ENCODE measurements at regions not wholly inside any gene's neighbourhood (a gene's known extent, or its start where the extent isn't known, plus 50 kb on each side); places are given as distances from the start of the nearest gene placed in this dataset.

DNA sequence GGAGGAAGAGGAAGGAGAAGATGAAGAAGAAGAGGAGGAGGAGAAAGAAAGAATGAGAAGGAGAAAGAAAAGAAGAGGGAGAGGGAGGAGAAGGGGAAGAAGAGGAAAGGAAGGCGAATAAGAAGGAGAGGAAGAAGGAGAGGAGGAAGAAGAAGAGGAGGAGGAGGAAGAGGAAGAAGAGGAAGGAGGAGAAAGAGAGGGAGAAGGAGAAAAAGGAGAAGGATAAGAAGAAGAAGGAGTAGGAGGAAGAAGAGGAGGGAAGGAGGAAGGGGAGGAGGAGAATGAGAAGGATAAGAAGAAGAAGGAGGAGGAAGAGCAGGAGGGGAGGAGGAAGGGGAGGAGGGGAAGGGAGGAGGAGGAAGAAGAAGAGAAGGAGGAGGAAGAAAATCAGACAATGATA is 149.2 kb upstream of the LYZL2 start:
- H3K36me3 Mint-ChIP-seq: no peaks in the 10 kb centered on the region
- no peak overlapping the region for H3K27ac Mint-ChIP-seq
- H3K4me3 Mint-ChIP-seq: no peak overlapping the region
- H3K27me3 Mint-ChIP-seq: peaks cover 17% of the 10 kb centered on the region
- DNase-seq: no peak
- ATAC-seq: no peak
- H3K9me3 Mint-ChIP-seq (ENCODE audit: low read depth): no peaks in the 10 kb centered on the region
- CTCF ChIA-PET: interaction anchor here (8.4 kb wide), 1 partner anchor 27 kb away, joined by 79 read pairs; no protein-coding TSS in a partner anchor
- peaks cover 17% of the 10 kb centered on the region for H3K4me1 Mint-ChIP-seq

DNA sequence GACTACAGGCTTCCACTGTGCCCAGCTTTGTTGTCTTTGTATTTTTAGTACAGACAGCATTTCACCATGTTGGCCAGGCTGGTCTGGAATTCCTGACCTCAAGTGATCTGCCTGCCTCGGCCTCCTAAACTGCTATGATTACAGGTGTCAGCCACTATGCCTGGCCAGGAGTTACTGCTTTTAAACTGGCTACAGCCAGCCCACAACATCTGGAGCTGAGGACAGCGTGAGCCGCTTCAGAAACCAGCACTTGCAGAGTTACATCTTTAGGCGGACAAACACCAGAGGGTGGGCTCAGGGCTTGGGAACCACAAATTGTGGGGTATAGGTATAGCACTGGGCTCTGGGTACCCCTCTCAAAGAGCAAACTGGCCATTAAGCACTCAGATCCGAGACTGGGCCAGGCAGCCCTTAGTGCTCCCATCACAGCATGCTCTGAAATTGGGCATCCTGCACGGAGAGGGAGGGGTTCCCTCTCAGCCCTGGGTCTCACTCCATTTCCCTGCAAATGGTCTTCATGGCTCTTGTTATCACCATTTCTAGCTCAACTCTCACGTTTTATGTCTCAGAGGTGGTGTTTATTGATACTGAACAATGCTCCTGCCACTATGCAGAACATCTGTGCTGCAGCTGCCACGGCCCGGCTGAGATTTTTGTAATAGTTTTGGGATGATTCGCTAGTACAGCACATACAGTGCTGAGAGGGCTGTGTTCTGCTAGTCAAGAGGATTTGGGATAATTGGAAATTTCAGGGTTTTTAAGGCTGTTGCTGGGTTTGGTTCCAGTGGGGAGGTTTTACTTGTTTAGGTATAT is 146.4 kb upstream of the LYZL2 start:
- ATAC-seq (no peak), DNase-seq (no peak)
- CTCF ChIA-PET: no interaction called here
- Mint-ChIP-seq H3K9me3 (ENCODE audit: low read depth) (peaks cover 4% of the 10 kb centered on the region), H3K4me3 (no peak overlapping the region), H3K27me3 (peaks cover 17% of the 10 kb centered on the region), H3K4me1 (no peaks in the 10 kb centered on the region), H3K36me3 (no peaks in the 10 kb centered on the region), H3K27ac (no peak overlapping the region)

DNA sequence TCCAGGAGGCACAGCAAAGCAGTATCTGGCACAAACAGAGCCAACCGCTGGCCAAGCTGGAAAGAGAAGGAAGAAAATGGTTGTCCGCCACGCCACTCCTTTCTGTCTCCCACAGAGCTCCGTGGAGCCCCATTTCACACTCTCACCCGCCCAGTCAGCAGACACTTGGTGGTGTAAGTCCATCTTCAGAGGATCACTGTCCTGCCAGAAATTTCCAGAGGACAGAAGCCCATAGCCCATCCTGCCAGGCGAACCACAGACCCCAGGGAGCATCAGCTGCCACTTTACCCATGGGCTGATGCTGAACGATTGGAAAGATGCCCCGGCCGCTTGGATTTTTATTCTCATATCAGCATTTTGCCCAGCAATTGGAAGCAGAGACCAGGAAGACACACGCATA is 144.7 kb upstream of the LYZL2 start:
- CTCF ChIA-PET: interaction anchor here (0.8 kb wide), 1 partner anchor 9 kb away, joined by 3 read pairs; no protein-coding TSS in a partner anchor

DNA sequence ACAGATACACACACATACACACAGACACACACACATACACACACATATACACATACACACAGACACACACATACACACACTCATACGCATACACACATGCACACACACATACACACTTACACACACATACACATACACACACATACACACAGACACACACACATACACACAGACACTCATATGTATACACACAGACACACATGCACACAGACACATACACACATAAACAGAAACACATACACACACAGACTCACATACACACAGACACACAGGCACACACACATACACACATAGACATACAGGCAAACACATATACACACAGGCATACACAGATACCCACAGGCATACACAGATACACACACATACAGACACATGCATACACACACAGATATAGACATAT is 143.9 kb upstream of the LYZL2 start:
- Mint-ChIP-seq H3K4me3 (no peak overlapping the region), H3K9me3 (ENCODE audit: low read depth) (peaks cover 4% of the 10 kb centered on the region), H3K4me1 (no peaks in the 10 kb centered on the region), H3K27ac (no peak overlapping the region), H3K27me3 (peaks cover 10% of the 10 kb centered on the region), H3K36me3 (no peaks in the 10 kb centered on the region)
- CTCF ChIA-PET: interaction anchor here (0.8 kb wide), 1 partner anchor 8 kb away, joined by 3 read pairs; no protein-coding TSS in a partner anchor
- no peak for ATAC-seq
- no peak for DNase-seq

More for the DNA sequence above, 144.7 kb upstream of the LYZL2 start:
- H3K27me3 Mint-ChIP-seq: peaks cover 16% of the 10 kb centered on the region
- DNase-seq: no peak
- H3K36me3 Mint-ChIP-seq: no peaks in the 10 kb centered on the region
- no peaks in the 10 kb centered on the region for H3K4me1 Mint-ChIP-seq
- ATAC-seq: no peak
- H3K4me3 Mint-ChIP-seq: no peak overlapping the region
- H3K27ac Mint-ChIP-seq: no peak overlapping the region
- H3K9me3 Mint-ChIP-seq (ENCODE audit: low read depth): peaks cover 4% of the 10 kb centered on the region

DNA sequence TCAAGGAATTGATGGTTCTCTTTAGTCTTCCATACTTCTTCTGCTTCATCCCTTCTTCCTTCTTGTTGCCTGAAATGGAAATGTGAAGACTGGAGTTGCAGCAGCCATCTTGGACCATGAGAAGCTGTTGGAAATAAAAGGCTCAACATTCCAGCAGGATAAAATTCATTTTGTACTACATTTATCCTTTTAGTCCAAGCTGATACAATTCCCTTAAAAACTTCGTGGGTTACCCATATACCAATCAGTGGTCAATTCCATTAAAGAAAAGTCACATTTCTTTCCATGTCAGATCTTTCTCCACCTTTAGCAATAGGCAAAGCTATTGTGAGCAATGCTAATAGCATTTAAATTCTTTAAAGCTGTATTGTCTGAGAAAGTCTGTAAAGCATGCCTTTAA is 141.3 kb upstream of the LYZL2 start:
- Mint-ChIP-seq H3K4me1 (no peaks in the 10 kb centered on the region), H3K9me3 (ENCODE audit: low read depth) (peaks cover 4% of the 10 kb centered on the region), H3K36me3 (no peaks in the 10 kb centered on the region), H3K27me3 (peaks cover 14% of the 10 kb centered on the region), H3K27ac (no peak overlapping the region), H3K4me3 (no peak overlapping the region)
- DNase-seq (no peak), ATAC-seq (no peak)
- CTCF ChIA-PET: no interaction called here

DNA sequence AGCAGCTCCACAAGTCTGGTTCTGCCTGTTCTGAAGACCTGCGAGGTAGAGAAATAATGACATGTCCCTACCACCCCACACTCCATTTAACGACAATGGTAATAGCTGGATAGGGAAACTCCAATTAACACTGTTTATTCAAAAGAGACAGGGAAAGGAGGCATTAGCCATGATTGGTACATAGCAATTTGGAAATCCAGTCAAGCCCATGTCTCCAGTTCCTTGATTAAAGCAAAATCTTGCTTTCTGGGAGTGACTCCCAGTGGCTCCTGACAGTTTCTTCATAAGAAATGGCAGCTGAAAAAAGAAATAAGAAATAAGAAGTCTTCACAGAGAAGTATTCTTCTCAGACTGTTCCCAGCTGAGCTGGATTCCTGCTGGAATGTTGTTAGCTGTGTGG is 140.7 kb upstream of the LYZL2 start:
- Mint-ChIP-seq H3K9me3 (ENCODE audit: low read depth) (peaks cover 4% of the 10 kb centered on the region), H3K4me3 (no peak overlapping the region), H3K4me1 (no peaks in the 10 kb centered on the region), H3K27ac (no peak overlapping the region), H3K27me3 (peaks cover 16% of the 10 kb centered on the region), H3K36me3 (no peaks in the 10 kb centered on the region)
- no peak for DNase-seq
- CTCF ChIA-PET: no interaction called here
- ATAC-seq: no peak

DNA sequence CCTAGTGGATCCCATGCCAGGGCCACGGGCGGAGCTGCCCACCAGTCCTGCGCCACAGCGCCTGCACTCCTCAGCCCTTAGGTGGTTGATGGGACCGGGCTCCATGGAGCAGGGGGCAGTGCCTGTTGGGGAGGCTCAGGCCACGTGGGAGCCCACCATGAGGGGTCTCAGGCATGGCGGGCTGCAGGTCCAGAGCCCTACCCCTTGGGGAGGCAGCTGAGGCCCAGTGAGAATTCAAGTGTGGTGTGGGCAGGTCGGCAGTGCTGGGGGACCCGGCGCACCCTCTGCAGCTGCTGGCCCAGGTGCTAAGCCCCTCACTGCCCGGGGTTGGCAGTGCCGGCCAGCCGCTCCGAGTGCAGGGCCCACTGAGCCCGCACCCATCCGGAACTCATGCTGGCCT is 139.8 kb upstream of the LYZL2 start:
- H3K27ac Mint-ChIP-seq: no peak overlapping the region
- DNase-seq (no peak), ATAC-seq (no peak)
- CTCF ChIA-PET: no interaction called here
- H3K4me3 Mint-ChIP-seq: no peak overlapping the region
- H3K27me3 Mint-ChIP-seq: peaks cover 20% of the 10 kb centered on the region
- H3K36me3 Mint-ChIP-seq: no peaks in the 10 kb centered on the region
- peaks cover 4% of the 10 kb centered on the region for H3K9me3 Mint-ChIP-seq (ENCODE audit: low read depth)
- H3K4me1 Mint-ChIP-seq: no peaks in the 10 kb centered on the region

DNA sequence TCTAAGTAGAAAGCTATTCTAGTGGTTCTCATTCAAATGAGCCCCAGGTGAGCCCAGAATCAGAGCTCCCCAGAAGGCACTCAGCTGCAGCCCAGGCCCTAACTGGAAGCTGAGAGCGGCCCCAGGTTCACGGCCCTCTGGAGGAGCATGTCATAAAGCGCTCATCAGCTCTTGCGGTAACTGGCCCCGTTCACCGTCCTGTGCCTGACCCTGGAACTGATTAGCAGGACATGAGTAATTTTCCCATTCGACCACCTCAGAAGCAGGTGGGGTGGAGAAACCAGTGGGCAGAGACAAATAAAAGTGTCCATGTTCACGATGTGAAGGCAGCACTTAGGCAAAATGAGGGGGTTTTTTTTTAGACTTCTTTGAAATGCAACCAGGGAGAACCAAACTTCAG is 136.1 kb upstream of the LYZL2 start:
- Mint-ChIP-seq H3K4me3 (no peak overlapping the region), H3K4me1 (peaks cover 20% of the 10 kb centered on the region), H3K36me3 (peaks cover 8% of the 10 kb centered on the region), H3K27ac (no peak overlapping the region), H3K27me3 (peaks cover 20% of the 10 kb centered on the region), H3K9me3 (ENCODE audit: low read depth) (peaks cover 3% of the 10 kb centered on the region)
- DNase-seq: no peak
- ATAC-seq: no peak
- CTCF ChIA-PET: interaction anchor here (1.1 to 5.9 kb wide), 4 partner anchors 8 to 266 kb away, joined by 3 to 25 read pairs (median 8); partner anchors contain the start of gene ZNF438

DNA sequence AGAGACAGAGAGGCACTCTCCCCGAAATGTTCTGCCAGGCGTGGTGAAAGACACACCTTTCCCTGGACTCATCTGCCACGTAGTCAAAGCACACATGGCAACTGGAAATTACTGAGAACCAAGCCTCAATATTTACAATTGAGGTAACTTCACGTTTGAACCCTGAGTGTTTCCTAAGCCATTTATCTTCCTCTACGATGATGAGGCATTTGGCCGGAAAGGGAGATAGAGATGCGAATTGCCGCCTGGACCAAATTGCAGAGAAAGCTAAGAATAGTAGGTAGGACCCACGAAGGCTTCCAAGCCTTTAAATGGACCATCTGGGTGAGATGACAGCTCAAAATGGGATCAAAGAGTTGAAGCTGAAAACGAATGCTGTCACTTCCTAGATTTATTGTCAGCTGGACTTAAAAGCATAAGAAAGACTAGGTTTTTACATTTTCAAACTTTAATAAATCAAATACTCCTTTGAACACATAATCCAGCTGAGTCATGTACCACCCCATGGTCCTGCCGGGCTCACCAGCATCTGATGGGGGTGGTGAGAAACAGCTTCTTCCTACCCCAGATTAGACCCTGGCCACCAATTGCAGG is 135.6 kb upstream of the LYZL2 start:
- no peak overlapping the region for H3K4me3 Mint-ChIP-seq
- H3K27me3 Mint-ChIP-seq: peaks cover 20% of the 10 kb centered on the region
- DNase-seq (no peak), ATAC-seq (no peak)
- CTCF ChIA-PET: interaction anchor here (1.1 to 5.9 kb wide), 4 partner anchors 9 to 267 kb away, joined by 3 to 25 read pairs (median 8); partner anchors contain the start of gene ZNF438
- H3K27ac Mint-ChIP-seq: no peak overlapping the region
- H3K9me3 Mint-ChIP-seq (ENCODE audit: low read depth): peaks cover 4% of the 10 kb centered on the region
- H3K4me1 Mint-ChIP-seq: peaks cover 20% of the 10 kb centered on the region
- peaks cover 9% of the 10 kb centered on the region for H3K36me3 Mint-ChIP-seq

DNA sequence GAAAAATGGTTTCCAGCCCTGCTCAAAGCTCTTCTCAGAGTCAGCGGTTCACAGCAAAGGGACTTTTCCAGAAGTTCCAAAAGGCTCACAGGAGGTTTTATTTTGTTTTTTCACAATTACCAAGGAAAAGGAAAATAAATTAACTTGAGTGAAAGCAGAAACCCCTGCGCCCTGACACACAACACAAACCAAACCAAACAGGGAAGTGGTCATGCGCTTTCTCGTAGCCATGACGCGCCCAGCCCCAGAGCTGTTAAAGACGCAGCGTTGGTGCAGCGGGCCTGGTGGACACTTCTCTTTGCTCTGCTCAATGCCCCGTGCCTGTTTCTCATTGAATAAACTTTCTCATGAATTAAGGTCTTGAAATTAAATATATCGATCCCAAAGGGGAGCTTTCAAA is 134.4 kb upstream of the LYZL2 start:
- H3K9me3 Mint-ChIP-seq (ENCODE audit: low read depth): peaks cover 4% of the 10 kb centered on the region
- DNase-seq (peak; percentile 55), ATAC-seq (peak; percentile 52)
- CTCF ChIA-PET: interaction anchor here (1.3 to 5.9 kb wide), 3 partner anchors 12 to 320 kb away, joined by 3 to 25 read pairs (median 12); no protein-coding TSS in a partner anchor
- H3K27ac Mint-ChIP-seq: peak overlapping the region; percentile 50
- H3K27me3 Mint-ChIP-seq: peaks cover 20% of the 10 kb centered on the region
- H3K4me1 Mint-ChIP-seq: peaks cover 27% of the 10 kb centered on the region
- no peak overlapping the region for H3K4me3 Mint-ChIP-seq
- peaks cover 9% of the 10 kb centered on the region for H3K36me3 Mint-ChIP-seq

DNA sequence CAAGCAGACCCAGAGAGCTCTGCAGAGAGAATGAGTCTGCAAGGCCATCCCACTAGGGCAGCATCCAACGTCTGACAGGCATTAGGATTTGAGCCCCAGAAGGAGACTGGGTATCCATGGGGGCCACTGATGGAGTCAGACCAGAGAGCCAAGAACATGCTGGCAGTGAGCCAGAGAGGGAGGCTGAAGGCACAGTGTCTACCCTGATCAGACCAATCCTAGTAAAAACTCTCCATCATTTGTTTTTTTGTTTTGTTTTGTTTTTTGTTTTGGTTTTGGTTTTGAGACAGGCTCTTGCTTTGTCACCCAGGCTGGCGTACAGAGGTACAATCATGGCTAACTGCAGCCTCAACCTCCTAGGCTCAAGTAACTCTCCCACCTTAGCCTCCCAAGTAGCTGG is 133.1 kb upstream of the LYZL2 start:
- peak; percentile 59 for ATAC-seq
- Mint-ChIP-seq H3K27ac (peak overlapping the region; percentile 36), H3K36me3 (peaks cover 9% of the 10 kb centered on the region), H3K27me3 (peaks cover 20% of the 10 kb centered on the region), H3K4me3 (no peak overlapping the region), H3K9me3 (ENCODE audit: low read depth) (peaks cover 4% of the 10 kb centered on the region), H3K4me1 (peaks cover 29% of the 10 kb centered on the region)
- CTCF ChIA-PET: interaction anchor here (5.9 kb wide), 1 partner anchor 21 kb away, joined by 25 read pairs; no protein-coding TSS in a partner anchor
- DNase-seq: no peak

DNA sequence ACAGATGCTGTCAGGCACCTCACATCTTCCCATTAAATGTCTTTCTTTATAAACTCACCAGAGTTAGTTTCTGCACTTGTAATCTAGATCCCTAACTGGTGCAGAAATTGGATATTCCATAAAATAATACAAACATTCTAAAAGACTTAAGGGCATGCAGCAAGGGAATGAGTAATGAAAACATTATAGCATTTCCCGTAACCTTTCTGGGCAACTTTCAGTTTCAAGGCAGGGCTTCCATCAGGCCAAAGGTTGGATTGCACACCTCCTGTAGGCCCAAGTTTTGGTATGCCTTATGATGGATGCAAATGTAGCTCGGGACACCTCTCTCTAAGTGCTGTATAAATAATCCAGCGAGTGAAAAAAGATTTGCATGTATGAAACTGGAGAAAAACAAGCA is 129.9 kb upstream of the LYZL2 start:
- Mint-ChIP-seq H3K9me3 (ENCODE audit: low read depth) (peaks cover 4% of the 10 kb centered on the region), H3K4me3 (no peak overlapping the region), H3K27me3 (no peaks in the 10 kb centered on the region), H3K36me3 (peaks cover 11% of the 10 kb centered on the region), H3K27ac (no peak overlapping the region), H3K4me1 (peaks cover 29% of the 10 kb centered on the region)
- no peak for DNase-seq
- no peak for ATAC-seq
- CTCF ChIA-PET: interaction anchor here (0.7 to 1.1 kb wide), 2 partner anchors 8 to 24 kb away, joined by 3 to 4 read pairs; no protein-coding TSS in a partner anchor

DNA sequence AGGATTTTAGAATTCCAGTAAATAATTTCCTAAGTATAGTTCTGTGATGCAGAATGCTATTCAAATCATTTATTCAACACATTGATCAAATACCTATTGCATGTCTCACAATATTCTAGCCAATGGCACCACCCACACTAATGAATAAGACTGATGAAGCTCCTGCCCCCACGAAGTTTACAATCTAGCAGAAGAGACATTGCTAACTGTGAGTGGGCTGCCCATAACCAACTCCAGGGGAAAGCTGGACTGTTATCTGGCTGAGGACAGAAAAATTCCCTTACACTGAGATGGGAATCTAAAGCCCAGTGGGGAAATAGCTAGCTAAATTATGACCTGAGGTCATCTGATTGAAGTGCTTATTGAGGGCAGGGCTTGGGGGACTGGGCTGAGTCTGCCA is 128.8 kb upstream of the LYZL2 start:
- peaks cover 21% of the 10 kb centered on the region for H3K4me1 Mint-ChIP-seq

DNA sequence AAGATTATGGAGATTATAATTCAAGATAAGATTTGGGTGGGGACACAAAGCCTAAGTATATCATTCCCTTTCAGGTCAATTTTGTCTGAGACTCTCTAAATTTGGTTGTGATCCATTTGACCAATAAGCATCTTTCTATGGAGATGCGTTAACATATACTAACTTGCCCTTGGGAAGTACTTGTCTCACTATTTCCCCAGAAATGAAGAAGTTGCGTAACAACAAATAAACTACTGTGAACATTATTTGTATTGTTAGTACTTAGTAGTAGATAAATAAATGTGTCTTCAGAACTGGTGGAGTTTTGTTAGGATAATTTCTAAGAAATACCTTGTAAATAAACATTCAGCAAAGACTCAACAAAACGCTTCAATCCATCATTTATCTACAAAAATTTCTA is 127.3 kb upstream of the LYZL2 start:
- CTCF ChIA-PET: no interaction called here
- Mint-ChIP-seq H3K4me3 (no peak overlapping the region), H3K36me3 (peaks cover 11% of the 10 kb centered on the region), H3K9me3 (ENCODE audit: low read depth) (peaks cover 4% of the 10 kb centered on the region), H3K27ac (no peak overlapping the region), H3K27me3 (no peaks in the 10 kb centered on the region), H3K4me1 (peaks cover 15% of the 10 kb centered on the region)
- DNase-seq (no peak), ATAC-seq (no peak)

More for the DNA sequence above, 128.8 kb upstream of the LYZL2 start:
- Mint-ChIP-seq H3K36me3 (peaks cover 11% of the 10 kb centered on the region), H3K27ac (no peak overlapping the region), H3K4me3 (no peak overlapping the region), H3K9me3 (ENCODE audit: low read depth) (peaks cover 4% of the 10 kb centered on the region), H3K27me3 (no peaks in the 10 kb centered on the region)
- CTCF ChIA-PET: no interaction called here
- ATAC-seq (no peak), DNase-seq (no peak)

All from activated CD8-positive, alpha-beta memory T cell treated with anti-CD3 and anti-CD28 coated beads, Interleukin-2, amount 10 ng/mL, durations not matched to agents 7 days and 5 days (primary cell).